ENCODE measurements at regions not wholly inside any gene's neighbourhood (a gene's known extent, or its start where the extent isn't known, plus 50 kb on each side); places are given as distances from the start of the nearest gene placed in this dataset.

DNA sequence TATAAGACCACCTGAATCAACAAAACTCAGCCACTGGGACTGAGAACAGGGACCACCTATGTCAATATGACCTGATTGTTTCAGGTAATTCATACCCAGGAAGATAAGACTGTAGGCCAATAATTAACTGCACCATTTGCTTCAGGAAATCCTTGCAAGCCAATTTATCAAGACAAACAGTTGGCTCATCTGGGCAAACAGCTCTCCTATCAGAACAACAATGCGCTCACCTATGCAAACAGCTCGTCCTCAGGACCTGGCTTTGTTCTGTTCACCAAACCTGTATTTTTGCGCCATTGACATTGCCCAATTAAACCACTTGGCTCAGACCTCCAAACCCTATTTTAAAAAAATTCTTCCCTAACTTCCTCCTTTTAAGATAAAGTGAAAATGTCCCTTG, 92.3 kb upstream of the MARCHF11 start:
- 78% methylated on average over 3 of the region's 3 CpGs for WGBS
- no peaks in the 10 kb centered on the region for H3K36me3 ChIP-seq (ENCODE audit: insufficient read depth)

GRCh38 chr5:16265141-16265540, 85.5 kb upstream of the MARCHF11 start:
- H3K27ac ChIP-seq (ENCODE audit: low read depth), result no peak overlapping the region
- 75% methylated on average over 6 of the region's 6 CpGs for WGBS
- no peaks in the 10 kb centered on the region for H3K4me1 ChIP-seq (ENCODE audit: insufficient read depth)

More for the DNA sequence above, 92.3 kb upstream of the MARCHF11 start:
- no peak for DNase-seq (ENCODE audit: extremely low spot score)
- H3K4me3 ChIP-seq (ENCODE audit: low read depth, low read length), result no peak overlapping the region
- H3K4me1 ChIP-seq (ENCODE audit: insufficient read depth), result no peaks in the 10 kb centered on the region
- H3K27ac ChIP-seq (ENCODE audit: low read depth), result no peak overlapping the region

GRCh38 chr5:16260000-16260399, 80.4 kb upstream of the MARCHF11 start:
- no peak for DNase-seq (ENCODE audit: extremely low spot score)
- no peak overlapping the region for H3K27ac ChIP-seq (ENCODE audit: low read depth)
- 74% methylated on average over 2 of the region's 2 CpGs for WGBS
- no peak overlapping the region for H3K4me3 ChIP-seq (ENCODE audit: low read depth, low read length)
- no peaks in the 10 kb centered on the region for H3K4me1 ChIP-seq (ENCODE audit: insufficient read depth)
- no peaks in the 10 kb centered on the region for H3K36me3 ChIP-seq (ENCODE audit: insufficient read depth)

More at GRCh38 chr5:16265141-16265540, 85.5 kb upstream of the MARCHF11 start:
- DNase-seq (ENCODE audit: extremely low spot score), result no peak
- Histone ChIP-seq H3K36me3 (ENCODE audit: insufficient read depth) (no peaks in the 10 kb centered on the region), H3K4me3 (ENCODE audit: low read depth, low read length) (no peak overlapping the region)

- H3K36me3 ChIP-seq (ENCODE audit: insufficient read depth), result no peaks in the 10 kb centered on the region
- no peak for DNase-seq (ENCODE audit: extremely low spot score)
- 58% methylated on average over 1 of the region's 1 CpG for WGBS
- no peak overlapping the region for H3K27ac ChIP-seq (ENCODE audit: low read depth)
- no peak overlapping the region for H3K4me3 ChIP-seq (ENCODE audit: low read depth, low read length)
- H3K4me1 ChIP-seq (ENCODE audit: insufficient read depth), result no peaks in the 10 kb centered on the region
These were observed 74.3 kb upstream of the MARCHF11 start for GRCh38 chr5:16253856-16254255.

DNA sequence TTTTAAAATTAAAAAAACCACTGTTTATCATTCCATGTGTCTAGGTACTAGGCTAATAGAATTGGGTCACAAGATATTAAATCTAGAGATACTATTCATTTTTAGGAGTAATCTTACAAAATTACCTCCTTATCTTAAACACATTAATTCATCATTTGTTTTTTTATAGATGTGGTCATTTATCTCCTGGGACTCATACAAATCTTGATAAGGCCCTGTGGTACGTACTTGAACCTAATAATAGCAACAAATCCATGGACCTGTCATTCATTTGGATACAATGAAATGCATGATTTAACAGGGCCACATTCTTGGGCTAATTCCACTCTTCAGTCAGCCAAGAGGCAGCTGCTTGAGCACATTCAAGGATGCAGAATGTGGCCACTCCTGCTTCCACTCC, 66.4 kb upstream of the MARCHF11 start:
- Histone ChIP-seq H3K27ac (ENCODE audit: low read depth) (no peak overlapping the region), H3K4me1 (ENCODE audit: insufficient read depth) (no peaks in the 10 kb centered on the region), H3K36me3 (ENCODE audit: insufficient read depth) (no peaks in the 10 kb centered on the region), H3K4me3 (ENCODE audit: low read depth, low read length) (no peak overlapping the region)
- 13% methylated on average over 1 of the region's 1 CpG for WGBS
- no peak for DNase-seq (ENCODE audit: extremely low spot score)

DNA sequence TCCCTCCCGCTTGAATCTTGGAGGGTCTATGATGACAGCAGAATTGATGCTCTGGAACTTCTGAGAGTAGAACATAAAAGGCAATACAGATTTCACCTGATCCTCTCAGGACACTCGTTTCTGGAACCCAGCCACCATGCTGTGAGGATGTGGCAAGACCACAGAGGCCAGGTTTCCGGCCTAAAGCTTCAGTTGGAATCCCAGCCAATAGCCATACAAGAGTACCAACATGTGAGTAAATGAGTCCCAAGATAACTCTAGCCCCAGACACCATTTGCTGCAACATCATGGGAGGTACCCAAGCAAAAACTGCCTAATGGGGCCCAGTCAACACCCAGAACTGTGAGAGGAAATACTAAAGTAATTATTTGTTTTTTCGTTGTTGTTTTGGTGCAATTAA, 65.7 kb upstream of the MARCHF11 start:
- no peak for DNase-seq (ENCODE audit: extremely low spot score)
- 73% methylated on average over 4 of the region's 4 CpGs for WGBS
- Histone ChIP-seq H3K4me3 (ENCODE audit: low read depth, low read length) (no peak overlapping the region), H3K27ac (ENCODE audit: low read depth) (no peak overlapping the region), H3K36me3 (ENCODE audit: insufficient read depth) (no peaks in the 10 kb centered on the region), H3K4me1 (ENCODE audit: insufficient read depth) (no peaks in the 10 kb centered on the region)

DNA sequence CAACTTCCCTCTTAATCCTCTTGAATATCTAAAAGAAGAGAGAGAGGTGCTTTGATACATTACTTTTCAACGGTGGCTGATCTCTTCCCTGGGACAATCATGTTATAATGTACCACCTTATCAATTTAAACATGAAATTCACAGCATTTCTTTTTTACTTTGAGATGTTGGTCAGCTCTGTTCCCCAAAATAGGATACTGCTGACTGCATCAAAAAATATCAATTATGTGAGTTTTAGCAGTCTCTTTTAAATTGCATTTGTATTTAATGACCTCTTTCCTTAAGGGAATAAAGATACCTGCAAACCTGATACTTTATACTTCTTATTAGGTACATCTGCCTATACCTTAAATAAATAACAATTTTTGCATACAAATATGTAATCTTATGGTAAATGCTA, 58.4 kb upstream of the MARCHF11 start:
- H3K4me3 ChIP-seq (ENCODE audit: low read depth, low read length), result no peak overlapping the region
- H3K36me3 ChIP-seq (ENCODE audit: insufficient read depth), result no peaks in the 10 kb centered on the region
- no peak for DNase-seq (ENCODE audit: extremely low spot score)
- 56% methylated on average over 1 of the region's 1 CpG for WGBS
- H3K4me1 ChIP-seq (ENCODE audit: insufficient read depth), result no peaks in the 10 kb centered on the region
- no peak overlapping the region for H3K27ac ChIP-seq (ENCODE audit: low read depth)

DNA sequence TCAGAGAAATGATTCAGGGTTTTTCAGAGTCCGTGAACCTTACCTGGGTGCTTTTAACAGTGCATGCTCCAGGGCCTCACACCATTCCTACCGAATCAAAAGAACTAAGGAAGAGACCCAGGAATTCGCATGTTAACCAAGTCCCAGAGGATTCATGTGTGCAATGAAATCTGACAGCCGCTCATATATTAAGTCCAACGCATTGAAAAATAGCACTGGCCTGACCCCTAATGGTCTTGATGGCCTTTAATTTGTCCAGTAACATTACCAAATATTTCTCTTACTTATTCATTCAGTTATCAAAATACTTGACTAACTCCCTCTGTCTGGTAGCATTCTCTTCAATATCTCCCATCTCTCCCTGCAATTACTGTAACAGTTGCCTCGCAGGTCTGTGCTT, 55.0 kb upstream of the MARCHF11 start:
- no peaks in the 10 kb centered on the region for H3K36me3 ChIP-seq (ENCODE audit: insufficient read depth)
- DNase-seq (ENCODE audit: extremely low spot score), result no peak
- 74% methylated on average over 6 of the region's 6 CpGs for WGBS
- no peaks in the 10 kb centered on the region for H3K4me1 ChIP-seq (ENCODE audit: insufficient read depth)
- H3K4me3 ChIP-seq (ENCODE audit: low read depth, low read length), result no peak overlapping the region
- no peak overlapping the region for H3K27ac ChIP-seq (ENCODE audit: low read depth)

- Histone ChIP-seq H3K36me3 (ENCODE audit: insufficient read depth) (no peaks in the 10 kb centered on the region), H3K27ac (ENCODE audit: low read depth) (no peak overlapping the region), H3K4me3 (ENCODE audit: low read depth, low read length) (no peak overlapping the region), H3K4me1 (ENCODE audit: insufficient read depth) (no peaks in the 10 kb centered on the region)
- DNase-seq (ENCODE audit: extremely low spot score), result no peak
- WGBS, result 65% methylated on average over 2 of the region's 2 CpGs
These were observed 54.1 kb upstream of the MARCHF11 start for GRCh38 chr5:16233730-16234129.

GRCh38 chr5:16229357-16229940, 49.9 kb upstream of the MARCHF11 start:
- DNase-seq (ENCODE audit: extremely low spot score), result no peak
- Histone ChIP-seq H3K4me1 (ENCODE audit: insufficient read depth) (no peaks in the 10 kb centered on the region), H3K27ac (ENCODE audit: low read depth) (no peak overlapping the region), H3K36me3 (ENCODE audit: insufficient read depth) (no peaks in the 10 kb centered on the region), H3K4me3 (ENCODE audit: low read depth, low read length) (no peak overlapping the region)
- 55% methylated on average over 3 of the region's 3 CpGs for WGBS

Data from urinary bladder (tissue), 3 donors.